ENCODE measurements at regions not wholly inside any gene's neighbourhood (a gene's known extent, or its start where the extent isn't known, plus 50 kb on each side); places are given as distances from the start of the nearest gene placed in this dataset.

- no peak overlapping the region for H3K4me3 ChIP-seq (ENCODE audit: low read depth, low read length, poor library complexity, severe bottlenecking)
- no TSS peak for BruUV-seq (replicated peaks)
- no peaks in the 10 kb centered on the region for H3K27me3 ChIP-seq (replicated peaks; ENCODE audit: insufficient read depth, low read depth, low read length, poor library complexity)
- DNase-seq (ENCODE audit: low spot score) = no peak
- intact Hi-C loops (cut with micrococcal nuclease; ENCODE audit: unreplicated experiment) = no loop called here
- ChIA-PET CTCF (no interaction called here), POLR2A (ENCODE audit: low non-redundant PET) (no interaction called here)
- TF ChIP-seq CTCF (conservative IDR thresholded peaks at IDR 0.05; ENCODE audit: low read depth, low read length) (no peak), EZH2 (IDR thresholded peaks at IDR 0.05; ENCODE audit: borderline replicate concordance, low read depth, low read length, poor library complexity, severe bottlenecking) (no peak)
- no peaks in the 10 kb centered on the region for H3K36me3 ChIP-seq (ENCODE audit: insufficient read depth, low read length, poor library complexity, severe bottlenecking)
- no peak overlapping the region for H3K27ac ChIP-seq (ENCODE audit: low read depth, low read length, poor library complexity, severe bottlenecking)
- H3K9me3 ChIP-seq (ENCODE audit: low read depth, low read length, poor library complexity, severe bottlenecking) = no peaks in the 10 kb centered on the region
- H3K4me1 ChIP-seq (ENCODE audit: insufficient read depth, low read length, poor library complexity, severe bottlenecking) = no peaks in the 10 kb centered on the region
Observed at GRCh38 chr3:134710313-134710680, 59.5 kb upstream of the KY start.

GRCh38 chr3:134711284-134711683 is 60.5 kb upstream of the KY start:
- POLR2A ChIA-PET (ENCODE audit: low non-redundant PET) = no interaction called here
- peak; percentile 5 for DNase-seq (ENCODE audit: low spot score)
- Histone ChIP-seq H3K9me3 (ENCODE audit: low read depth, low read length, poor library complexity, severe bottlenecking) (no peaks in the 10 kb centered on the region), H3K27ac (ENCODE audit: low read depth, low read length, poor library complexity, severe bottlenecking) (no peak overlapping the region), H3K4me3 (ENCODE audit: low read depth, low read length, poor library complexity, severe bottlenecking) (no peak overlapping the region), H3K36me3 (ENCODE audit: insufficient read depth, low read length, poor library complexity, severe bottlenecking) (no peaks in the 10 kb centered on the region), H3K27me3 (replicated peaks; ENCODE audit: insufficient read depth, low read depth, low read length, poor library complexity) (no peaks in the 10 kb centered on the region), H3K4me1 (ENCODE audit: insufficient read depth, low read length, poor library complexity, severe bottlenecking) (no peaks in the 10 kb centered on the region)
- BruUV-seq (replicated peaks) = no TSS peak
- intact Hi-C loops (cut with micrococcal nuclease; ENCODE audit: unreplicated experiment) = no loop called here
- CTCF ChIA-PET = no interaction called here
- TF ChIP-seq CTCF (conservative IDR thresholded peaks at IDR 0.05; ENCODE audit: low read depth, low read length) (no peak), EZH2 (IDR thresholded peaks at IDR 0.05; ENCODE audit: borderline replicate concordance, low read depth, low read length, poor library complexity, severe bottlenecking) (no peak)

- CTCF ChIA-PET = no interaction called here
Observed at GRCh38 chr3:134713671-134714070, 62.8 kb upstream of the KY start.

More at GRCh38 chr3:134713671-134714070, 62.8 kb upstream of the KY start:
- intact Hi-C loops (cut with micrococcal nuclease; ENCODE audit: unreplicated experiment) = no loop called here
- no peak overlapping the region for H3K27ac ChIP-seq (ENCODE audit: low read depth, low read length, poor library complexity, severe bottlenecking)
- H3K9me3 ChIP-seq (ENCODE audit: low read depth, low read length, poor library complexity, severe bottlenecking) = no peaks in the 10 kb centered on the region
- H3K36me3 ChIP-seq (ENCODE audit: insufficient read depth, low read length, poor library complexity, severe bottlenecking) = no peaks in the 10 kb centered on the region
- no TSS peak for BruUV-seq (replicated peaks)
- POLR2A ChIA-PET (ENCODE audit: low non-redundant PET) = no interaction called here
- no peaks in the 10 kb centered on the region for H3K4me1 ChIP-seq (ENCODE audit: insufficient read depth, low read length, poor library complexity, severe bottlenecking)
- H3K27me3 ChIP-seq (replicated peaks; ENCODE audit: insufficient read depth, low read depth, low read length, poor library complexity) = no peaks in the 10 kb centered on the region
- DNase-seq (ENCODE audit: low spot score) = no peak
- no peak overlapping the region for H3K4me3 ChIP-seq (ENCODE audit: low read depth, low read length, poor library complexity, severe bottlenecking)
- TF ChIP-seq EZH2 (IDR thresholded peaks at IDR 0.05; ENCODE audit: borderline replicate concordance, low read depth, low read length, poor library complexity, severe bottlenecking) = no peak
- TF ChIP-seq CTCF (conservative IDR thresholded peaks at IDR 0.05; ENCODE audit: low read depth, low read length) = no peak

Measured in A673 (cell line).